CD14-positive monocyte (primary cell): ENCODE measurements at regions not wholly inside any gene's neighbourhood (a gene's known extent, or its start where the extent isn't known, plus 50 kb on each side); places are given as distances from the start of the nearest gene placed in this dataset.

Experiments used
- DNase-seq, 3 donors: peaks; one replicate each; pipeline ENCODE4 v3.0.0-alpha.2; 2011 to 2022
- H2AFZ ChIP-seq: 2 replicates; pipeline ENCODE4 v1.6.0; 2012; ENCODE audit warnings: mild to moderate bottlenecking, low read depth, low read length, inconsistent platforms; ENCODE audit not compliant: insufficient read depth, poor library complexity, severe bottlenecking
- H3K27ac ChIP-seq, 2 donors: 1 replicate in 1 of 2; 2 replicates in 1 of 2; pipeline ENCODE4 v1.5.1; 2012 to 2013; ENCODE audit warnings: low read length in 2 of 2, control low read depth in 1 of 2, inconsistent platforms in 1 of 2, low read depth in 1 of 2, mild to moderate bottlenecking in 1 of 2
- H3K27me3 ChIP-seq, 2 donors: one replicate each; pipeline versions ENCODE4 v1.6.0 to v1.6.1; 2011 to 2013; ENCODE audit warnings: low read length in 2 of 2; ENCODE audit not compliant: control insufficient read depth in 2 of 2, insufficient read depth in 2 of 2
- H3K36me3 ChIP-seq, 2 donors: replicated peaks in 1 of 2; 1 replicate in 1 of 2; 2 replicates in 1 of 2; pipeline versions ENCODE4 v1.5.1 to v1.6.1; 2012 to 2013; ENCODE audit warnings: low read length in 2 of 2, control low read depth in 1 of 2, inconsistent platforms in 1 of 2, mild to moderate bottlenecking in 1 of 2; ENCODE audit not compliant: insufficient read depth in 2 of 2, control insufficient read depth in 1 of 2
- H3K4me1 ChIP-seq, 2 donors: 1 replicate in 1 of 2; 2 replicates in 1 of 2; pipeline versions ENCODE4 v1.5.1 to v1.6.1; 2012 to 2013; ENCODE audit warnings: low read length in 2 of 2, control low read depth in 1 of 2, inconsistent platforms in 1 of 2, mild to moderate bottlenecking in 1 of 2, moderate library complexity in 1 of 2; ENCODE audit not compliant: insufficient read depth in 2 of 2, control insufficient read depth in 1 of 2
- H3K4me2 ChIP-seq: replicated peaks from 2 replicates; pipeline ENCODE3; 2012; ENCODE audit warnings: low read length, moderate library complexity, mild to moderate bottlenecking; ENCODE audit not compliant: poor library complexity, severe bottlenecking; ENCODE audit errors: extremely low read depth
- H3K4me3 ChIP-seq, 3 experiments: fragments of 200-600 bp in 1 of 3; sonication (generic) in 1 of 3; replicated peaks in 1 of 3; 1 replicate in 2 of 3; 2 replicates in 1 of 3; pipeline ENCODE4 v1.5.1; 2011 to 2013; ENCODE audit warnings: low read length in 3 of 3, mild to moderate bottlenecking in 3 of 3, control low read depth in 2 of 3, low read depth in 2 of 3, inconsistent platforms in 1 of 3, moderate library complexity in 1 of 3
- H3K79me2 ChIP-seq: 2 replicates; pipeline ENCODE4 v1.6.0; 2012; ENCODE audit warnings: mild to moderate bottlenecking, control low read depth, inconsistent platforms, low read length, moderate library complexity; ENCODE audit not compliant: insufficient read depth
- H3K9ac ChIP-seq: 2 replicates; pipeline ENCODE4 v1.6.0; 2017; ENCODE audit warnings: low read length, mild to moderate bottlenecking; ENCODE audit not compliant: insufficient read depth, poor library complexity, severe bottlenecking
- H3K9me3 ChIP-seq, 2 donors: replicated peaks in 1 of 2; 1 replicate in 1 of 2; 2 replicates in 1 of 2; pipeline versions ENCODE4 v1.5.1 to v1.6.1; 2012 to 2013; ENCODE audit warnings: low read length in 2 of 2, control low read depth in 1 of 2; ENCODE audit not compliant: control insufficient read depth in 1 of 2, insufficient read depth in 1 of 2
- H4K20me1 ChIP-seq: 2 replicates; pipeline ENCODE4 v1.6.0; 2012; ENCODE audit warnings: mild to moderate bottlenecking, low read length, control low read depth, moderate library complexity; ENCODE audit not compliant: insufficient read depth
- H3K27ac Mint-ChIP-seq, 7 donors: one replicate each; pipeline ENCODE4 v1.8.0; 2020; ENCODE audit warnings: mild to moderate bottlenecking in 7 of 7, mixed read lengths in 7 of 7, moderate library complexity in 6 of 7, inconsistent platforms in 2 of 7
- H3K27me3 Mint-ChIP-seq, 3 donors: one replicate each; pipeline ENCODE4 v1.8.0; 2021 to 2022; ENCODE audit warnings: low read depth in 3 of 3, mild to moderate bottlenecking in 3 of 3, mixed read lengths in 3 of 3, moderate library complexity in 3 of 3, inconsistent platforms in 1 of 3
- H3K36me3 Mint-ChIP-seq, 2 donors: one replicate each; pipeline ENCODE4 v1.8.0; 2020; ENCODE audit warnings: mixed read lengths in 2 of 2, inconsistent platforms in 1 of 2, mild to moderate bottlenecking in 1 of 2
- H3K4me1 Mint-ChIP-seq: one replicate; pipeline ENCODE4 v1.8.0; 2020; ENCODE audit warnings: mild to moderate bottlenecking, mixed read lengths
- H3K4me3 Mint-ChIP-seq, 2 donors: one replicate each; pipeline ENCODE4 v1.8.0; 2020; ENCODE audit warnings: mild to moderate bottlenecking in 2 of 2, mixed read lengths in 2 of 2, moderate library complexity in 1 of 2
- H3K9me3 Mint-ChIP-seq, 7 donors: one replicate each; pipeline ENCODE4 v1.8.0; 2020 to 2022; ENCODE audit warnings: mixed read lengths in 7 of 7, mild to moderate bottlenecking in 6 of 7, moderate library complexity in 6 of 7, inconsistent platforms in 2 of 7
- WGBS: methylation state at CpG from one replicate; pipeline ENCODE4 v1.1.5; 2013; ENCODE audit warnings: missing lambda C conversion rate; ENCODE audit not compliant: insufficient coverage; 5-methylcytosine and 5-hydroxymethylcytosine counted together
- intact Hi-C, 2 donors: fragments of 100-400 bp; cut with micrococcal nuclease; formaldehyde crosslinking; loops; one replicate each; pipeline versions ENCODE4 v1.15.0 to v1.15.1; 2023
- TF ChIP-seq, protein P1 (sequence below): fragments of 200-600 bp; IDR thresholded peaks from one replicate; pipeline ENCODE4 v1.8.0; 2022; ENCODE audit warnings: antibody characterized with exemption, mild to moderate bottlenecking

DNA sequence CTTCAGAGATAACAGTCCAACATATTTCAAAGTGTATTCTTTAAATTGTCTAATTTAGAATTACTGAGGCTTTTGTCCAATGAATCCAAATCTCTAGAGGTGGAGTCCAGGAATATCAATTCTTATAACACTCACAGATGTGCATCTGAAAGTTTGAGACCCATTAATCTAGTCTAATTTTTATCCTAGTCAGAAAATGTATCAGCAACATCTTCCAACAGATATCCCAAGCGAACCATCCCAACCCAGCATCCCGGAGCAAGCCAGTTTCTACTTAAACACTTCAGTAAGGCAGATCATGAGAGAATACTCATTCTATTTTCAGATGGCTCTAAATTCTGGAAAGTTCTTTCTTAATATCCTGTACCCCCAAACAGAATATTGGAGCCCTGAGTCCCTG lies 113.5 kb downstream of the BBS10 start:
- Histone ChIP-seq H2AFZ (no peak overlapping the region), H3K4me3 (no peak overlapping the region), H3K4me2 (no peak overlapping the region), H3K9ac (no peak overlapping the region), H4K20me1 (no peaks in the 10 kb centered on the region), H3K4me1 (no peaks in the 10 kb centered on the region), H3K36me3 (no peaks in the 10 kb centered on the region), H3K27ac (no peak overlapping the region), H3K27me3 (no peaks in the 10 kb centered on the region), H3K9me3 (peaks cover 0 to 5% of the 10 kb centered on the region in 2 donors), H3K79me2 (no peaks in the 10 kb centered on the region)
- Mint-ChIP-seq H3K4me3 (no peak overlapping the region), H3K9me3 (peaks cover 0 to 5% (median 1%) of the 10 kb centered on the region in 7 donors), H3K27ac (no peak overlapping the region), H3K4me1 (no peaks in the 10 kb centered on the region), H3K36me3 (no peaks in the 10 kb centered on the region), H3K27me3 (peaks cover 0 to 1% (median 1%) of the 10 kb centered on the region in 3 donors)
- TF ChIP-seq, protein P1, sequence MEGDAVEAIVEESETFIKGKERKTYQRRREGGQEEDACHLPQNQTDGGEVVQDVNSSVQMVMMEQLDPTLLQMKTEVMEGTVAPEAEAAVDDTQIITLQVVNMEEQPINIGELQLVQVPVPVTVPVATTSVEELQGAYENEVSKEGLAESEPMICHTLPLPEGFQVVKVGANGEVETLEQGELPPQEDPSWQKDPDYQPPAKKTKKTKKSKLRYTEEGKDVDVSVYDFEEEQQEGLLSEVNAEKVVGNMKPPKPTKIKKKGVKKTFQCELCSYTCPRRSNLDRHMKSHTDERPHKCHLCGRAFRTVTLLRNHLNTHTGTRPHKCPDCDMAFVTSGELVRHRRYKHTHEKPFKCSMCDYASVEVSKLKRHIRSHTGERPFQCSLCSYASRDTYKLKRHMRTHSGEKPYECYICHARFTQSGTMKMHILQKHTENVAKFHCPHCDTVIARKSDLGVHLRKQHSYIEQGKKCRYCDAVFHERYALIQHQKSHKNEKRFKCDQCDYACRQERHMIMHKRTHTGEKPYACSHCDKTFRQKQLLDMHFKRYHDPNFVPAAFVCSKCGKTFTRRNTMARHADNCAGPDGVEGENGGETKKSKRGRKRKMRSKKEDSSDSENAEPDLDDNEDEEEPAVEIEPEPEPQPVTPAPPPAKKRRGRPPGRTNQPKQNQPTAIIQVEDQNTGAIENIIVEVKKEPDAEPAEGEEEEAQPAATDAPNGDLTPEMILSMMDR = no peak
- intact Hi-C loops = no loop called here
- 100% methylated on average over 2 of the region's 2 CpGs for WGBS
- no peak for DNase-seq

DNA sequence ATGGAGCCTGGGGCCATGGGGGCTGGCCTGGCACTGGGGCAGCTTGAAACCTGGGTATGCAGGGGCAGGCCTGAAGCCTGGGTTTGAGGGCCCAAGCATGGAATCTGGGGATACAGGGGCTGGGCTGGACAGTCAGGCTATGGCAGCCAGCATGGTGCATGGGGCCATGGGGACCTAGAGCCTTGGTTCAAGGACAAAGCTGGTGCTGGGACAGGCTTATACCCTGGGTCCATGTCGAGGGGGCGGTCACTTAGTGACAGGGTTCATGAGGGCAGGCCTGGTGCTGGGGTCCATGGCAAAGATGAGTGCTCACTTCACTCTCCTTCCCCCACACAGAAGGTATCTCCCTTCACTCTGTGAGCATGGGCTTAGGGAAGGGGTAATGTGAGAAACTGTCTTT lies 116.2 kb downstream of the BBS10 start:
- peaks cover 0 to 5% of the 10 kb centered on the region in 2 donors for H3K9me3 ChIP-seq
- intact Hi-C loops = no loop called here
- H3K79me2 ChIP-seq = no peaks in the 10 kb centered on the region
- Mint-ChIP-seq H3K4me1 (no peaks in the 10 kb centered on the region), H3K36me3 (no peaks in the 10 kb centered on the region), H3K9me3 (peaks cover 0 to 4% (median 1%) of the 10 kb centered on the region in 7 donors), H3K27me3 (peaks cover 0 to 3% (median 1%) of the 10 kb centered on the region in 3 donors), H3K4me3 (no peak overlapping the region), H3K27ac (no peak overlapping the region)
- no peak overlapping the region for H3K4me2 ChIP-seq
- no peak overlapping the region for H3K27ac ChIP-seq
- no peaks in the 10 kb centered on the region for H4K20me1 ChIP-seq
- no peak overlapping the region for H3K9ac ChIP-seq
- no peak overlapping the region for H2AFZ ChIP-seq
- no peak for DNase-seq
- H3K27me3 ChIP-seq = no peaks in the 10 kb centered on the region
- no peak overlapping the region for H3K4me3 ChIP-seq
- no peaks in the 10 kb centered on the region for H3K4me1 ChIP-seq
- 80% methylated on average over 1 of the region's 2 CpGs for WGBS
- no peaks in the 10 kb centered on the region for H3K36me3 ChIP-seq
- TF ChIP-seq, protein P1 = no peak
